CD4-positive, alpha-beta memory T cell (primary cell): ENCODE measurements at regions not wholly inside any gene's neighbourhood (a gene's known extent, or its start where the extent isn't known, plus 50 kb on each side); places are given as distances from the start of the nearest gene placed in this dataset.
"Not testable (repeated sequence)": the region's sequence is repeated elsewhere in the genome, so short reads cannot be mapped to it uniquely, and the experiment has no call there.

Experiments used
- CTCF ChIA-PET: fragments of 350-600 bp; sonication (Branson Sonifier 250); formaldehyde crosslinking; loops from one replicate; lab custom pipeline; 2021; ENCODE audit warnings: inconsistent platforms; ENCODE audit not compliant: partially characterized antibody; lab: Charles Lee
- POLR2A ChIA-PET: fragments of 350-600 bp; sonication (Branson Sonifier 250); formaldehyde crosslinking; loops from one replicate; lab custom pipeline; 2021; ENCODE audit not compliant: partially characterized antibody; lab: Charles Lee
- DNase-seq, 5 donors: peaks; one replicate each; pipeline versions ENCODE4 v3.0.0 to v3.0.0-alpha.2; 2020 to 2022; ENCODE audit warnings: mixed read lengths in 1 of 5
- H3K27ac ChIP-seq: one replicate; pipeline ENCODE4 v1.7.0; 2013; ENCODE audit warnings: low read depth, low read length
- H3K27me3 ChIP-seq: 2 replicates; pipeline ENCODE4 v1.7.0; 2013; ENCODE audit warnings: mild to moderate bottlenecking, low read length, moderate library complexity; ENCODE audit not compliant: insufficient read depth
- H3K36me3 ChIP-seq: 2 replicates; pipeline ENCODE4 v1.7.0; 2013; ENCODE audit warnings: mild to moderate bottlenecking, low read length, moderate library complexity; ENCODE audit not compliant: insufficient read depth
- H3K4me1 ChIP-seq: 2 replicates; pipeline ENCODE4 v1.7.0; 2013; ENCODE audit warnings: mild to moderate bottlenecking, low read length, moderate library complexity; ENCODE audit not compliant: insufficient read depth
- H3K4me3 ChIP-seq, 2 donors: one replicate each; pipeline ENCODE4 v1.7.0; 2013; ENCODE audit warnings: low read length in 2 of 2, mild to moderate bottlenecking in 1 of 2
- H3K9me3 ChIP-seq, 2 donors: one replicate each; pipeline ENCODE4 v1.7.0; 2013; ENCODE audit warnings: low read length in 2 of 2, control low read depth in 1 of 2; ENCODE audit not compliant: control insufficient read depth in 1 of 2
- H3K27ac Mint-ChIP-seq, 7 donors: one replicate each; pipeline ENCODE4 v1.8.0; 2020 to 2021; ENCODE audit warnings: mixed read lengths in 7 of 7, mild to moderate bottlenecking in 6 of 7, inconsistent platforms in 3 of 7, moderate library complexity in 3 of 7
- H3K27me3 Mint-ChIP-seq, 2 donors: one replicate each; pipeline ENCODE4 v1.8.0; 2020 to 2021; ENCODE audit warnings: mixed read lengths in 2 of 2
- H3K36me3 Mint-ChIP-seq, 2 donors: one replicate each; pipeline ENCODE4 v1.8.0; 2020 to 2021; ENCODE audit warnings: mixed read lengths in 2 of 2, inconsistent platforms in 1 of 2, mild to moderate bottlenecking in 1 of 2
- H3K4me1 Mint-ChIP-seq, 4 donors: one replicate each; pipeline ENCODE4 v1.8.0; 2020 to 2021; ENCODE audit warnings: mixed read lengths in 4 of 4, mild to moderate bottlenecking in 1 of 4
- H3K4me3 Mint-ChIP-seq, 8 donors: one replicate each; pipeline ENCODE4 v1.8.0; 2020 to 2021; ENCODE audit warnings: mixed read lengths in 8 of 8, mild to moderate bottlenecking in 7 of 8, moderate library complexity in 6 of 8, inconsistent platforms in 3 of 8
- H3K9me3 Mint-ChIP-seq, 8 donors: one replicate each; pipeline ENCODE4 v1.8.0; 2020 to 2021; ENCODE audit warnings: mixed read lengths in 8 of 8, mild to moderate bottlenecking in 5 of 8, inconsistent platforms in 3 of 8, moderate library complexity in 1 of 8
- intact Hi-C: fragments of 100-400 bp; cut with micrococcal nuclease; formaldehyde crosslinking; loops from one replicate; pipeline ENCODE4 v1.15.1; 2023

GRCh38 chr22:23383491-23384361 lies 196.4 kb downstream of the IGLL1 start:
- Histone ChIP-seq H3K9me3 (no peaks in the 10 kb centered on the region), H3K36me3 (no peaks in the 10 kb centered on the region), H3K27me3 (no peaks in the 10 kb centered on the region), H3K4me1 (peaks cover 4% of the 10 kb centered on the region), H3K27ac (no peak overlapping the region), H3K4me3 (no peak overlapping the region)
- Mint-ChIP-seq H3K27ac (no peak overlapping the region), H3K9me3 (no peaks in the 10 kb centered on the region), H3K4me1 (no peaks in the 10 kb centered on the region), H3K27me3 (peaks cover 0 to 8% of the 10 kb centered on the region in 2 donors), H3K4me3 (no peak overlapping the region), H3K36me3 (no peaks in the 10 kb centered on the region)
- intact Hi-C loops: loop anchor here (10.0 kb wide), 1 partner anchor 99 kb away; no protein-coding TSS in a partner anchor
- CTCF ChIA-PET: interaction anchor here (1.4 to 1.5 kb wide), 2 partner anchors 8 to 426 kb away, joined by 3 read pairs; no protein-coding TSS in a partner anchor
- POLR2A ChIA-PET: no interaction called here
- no peak for DNase-seq

GRCh38 chr22:23382428-23383218 lies 197.5 kb downstream of the IGLL1 start:
- intact Hi-C loops: loop anchor here (10.0 kb wide), 1 partner anchor 98 kb away; no protein-coding TSS in a partner anchor
- no peaks in the 10 kb centered on the region for H3K4me1 Mint-ChIP-seq
- POLR2A ChIA-PET: no interaction called here
- no peaks in the 10 kb centered on the region for H3K36me3 Mint-ChIP-seq
- peaks cover 0 to 8% of the 10 kb centered on the region in 2 donors for H3K27me3 Mint-ChIP-seq
- peaks cover 4% of the 10 kb centered on the region for H3K4me1 ChIP-seq
- H3K9me3 Mint-ChIP-seq: no peaks in the 10 kb centered on the region
- no peak for DNase-seq
- H3K9me3 ChIP-seq: no peaks in the 10 kb centered on the region
- H3K27me3 ChIP-seq: no peaks in the 10 kb centered on the region
- H3K36me3 ChIP-seq: no peaks in the 10 kb centered on the region
- no peak overlapping the region for H3K4me3 ChIP-seq
- CTCF ChIA-PET: interaction anchor here (1.4 to 1.5 kb wide), 2 partner anchors 9 to 424 kb away, joined by 3 read pairs; no protein-coding TSS in a partner anchor
- H3K4me3 Mint-ChIP-seq: no peak overlapping the region
- no peak overlapping the region for H3K27ac Mint-ChIP-seq
- H3K27ac ChIP-seq: no peak overlapping the region

- Mint-ChIP-seq H3K27me3 (peaks cover 0 to 8% of the 10 kb centered on the region in 2 donors), H3K36me3 (no peaks in the 10 kb centered on the region), H3K9me3 (no peaks in the 10 kb centered on the region), H3K4me3 (no peak overlapping the region), H3K4me1 (no peaks in the 10 kb centered on the region), H3K27ac (no peak overlapping the region)
- DNase-seq: no peak
- ChIA-PET CTCF (interaction anchor here (1.5 kb wide), 1 partner anchor 10 kb away, joined by 3 read pairs; no protein-coding TSS in a partner anchor), POLR2A (no interaction called here)
- Histone ChIP-seq H3K4me3 (no peak overlapping the region), H3K36me3 (no peaks in the 10 kb centered on the region), H3K9me3 (no peaks in the 10 kb centered on the region), H3K27me3 (no peaks in the 10 kb centered on the region), H3K27ac (no peak overlapping the region), H3K4me1 (peaks cover 4% of the 10 kb centered on the region)
- intact Hi-C loops: loop anchor here (10.0 kb wide), 1 partner anchor 97 kb away; no protein-coding TSS in a partner anchor
Measured at GRCh38 chr22:23381661-23382427, 198.2 kb downstream of the IGLL1 start.

GRCh38 chr22:23380911-23381310 lies 199.2 kb downstream of the IGLL1 start:
- Mint-ChIP-seq H3K4me3 (no peak overlapping the region), H3K27ac (no peak overlapping the region), H3K4me1 (no peaks in the 10 kb centered on the region), H3K9me3 (no peaks in the 10 kb centered on the region), H3K27me3 (peaks cover 0 to 7% of the 10 kb centered on the region in 2 donors), H3K36me3 (no peaks in the 10 kb centered on the region)
- H3K27me3 ChIP-seq: no peaks in the 10 kb centered on the region
- no peaks in the 10 kb centered on the region for H3K36me3 ChIP-seq
- POLR2A ChIA-PET: no interaction called here
- no peak for DNase-seq
- H3K9me3 ChIP-seq: no peaks in the 10 kb centered on the region
- H3K27ac ChIP-seq: no peak overlapping the region
- CTCF ChIA-PET: no interaction called here
- intact Hi-C loops: loop anchor here (10.0 kb wide), 1 partner anchor 96 kb away; no protein-coding TSS in a partner anchor
- H3K4me3 ChIP-seq: no peak overlapping the region
- H3K4me1 ChIP-seq: peaks cover under 1% of the 10 kb centered on the region

GRCh38 chr22:23380230-23380573 lies 199.9 kb downstream of the IGLL1 start:
- Mint-ChIP-seq H3K27ac (no peak overlapping the region), H3K36me3 (no peaks in the 10 kb centered on the region), H3K27me3 (peaks cover 3 to 5% of the 10 kb centered on the region in 2 donors), H3K9me3 (no peaks in the 10 kb centered on the region), H3K4me1 (no peaks in the 10 kb centered on the region), H3K4me3 (no peak overlapping the region)
- intact Hi-C loops: loop anchor here (10.0 kb wide), 1 partner anchor 95 kb away; no protein-coding TSS in a partner anchor
- CTCF ChIA-PET: no interaction called here
- POLR2A ChIA-PET: no interaction called here
- H3K27me3 ChIP-seq: no peaks in the 10 kb centered on the region
- DNase-seq: no peak
- no peak overlapping the region for H3K4me3 ChIP-seq
- H3K9me3 ChIP-seq: no peaks in the 10 kb centered on the region
- no peaks in the 10 kb centered on the region for H3K4me1 ChIP-seq
- H3K36me3 ChIP-seq: no peaks in the 10 kb centered on the region
- no peak overlapping the region for H3K27ac ChIP-seq

GRCh38 chr22:23379540-23380229 lies 199.4 kb downstream of the BCR start:
- H3K36me3 Mint-ChIP-seq, H3K9me3 Mint-ChIP-seq, H3K27ac ChIP-seq, H3K4me1 Mint-ChIP-seq, CTCF ChIA-PET, H3K36me3 ChIP-seq, H3K9me3 ChIP-seq, H3K4me3 ChIP-seq, H3K4me1 ChIP-seq, DNase-seq, H3K27ac Mint-ChIP-seq, POLR2A ChIA-PET, H3K27me3 Mint-ChIP-seq, H3K4me3 Mint-ChIP-seq, H3K27me3 ChIP-seq: not testable (repeated sequence)
- intact Hi-C loops: loop anchor here (5.0 to 10.0 kb wide), 2 partner anchors 95 to 407 kb away; no protein-coding TSS in a partner anchor
